ENCODE measurements at regions not wholly inside any gene's neighbourhood (a gene's known extent, or its start where the extent isn't known, plus 50 kb on each side); places are given as distances from the start of the nearest gene placed in this dataset.

DNA sequence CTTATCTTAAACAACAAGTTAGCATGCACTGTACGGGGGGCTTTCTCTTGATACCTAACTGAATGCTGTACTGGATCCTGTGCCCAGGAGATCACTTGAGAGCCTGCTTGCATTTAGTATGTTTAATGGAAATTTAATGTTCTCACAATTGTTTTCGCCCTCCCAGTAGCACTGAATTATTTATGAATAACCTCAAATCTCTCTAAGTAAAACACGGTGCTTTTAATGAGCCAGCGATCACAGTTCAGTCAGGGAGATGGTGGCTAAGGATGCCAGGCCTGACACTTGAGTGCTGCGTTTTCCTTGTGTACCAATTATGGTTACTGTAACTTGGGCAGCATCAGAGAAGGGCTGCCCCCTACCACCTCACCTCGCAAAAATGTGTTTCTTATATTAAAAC, 115.5 kb upstream of the ADARB2 start:
- TF ChIP-seq, protein P1, sequence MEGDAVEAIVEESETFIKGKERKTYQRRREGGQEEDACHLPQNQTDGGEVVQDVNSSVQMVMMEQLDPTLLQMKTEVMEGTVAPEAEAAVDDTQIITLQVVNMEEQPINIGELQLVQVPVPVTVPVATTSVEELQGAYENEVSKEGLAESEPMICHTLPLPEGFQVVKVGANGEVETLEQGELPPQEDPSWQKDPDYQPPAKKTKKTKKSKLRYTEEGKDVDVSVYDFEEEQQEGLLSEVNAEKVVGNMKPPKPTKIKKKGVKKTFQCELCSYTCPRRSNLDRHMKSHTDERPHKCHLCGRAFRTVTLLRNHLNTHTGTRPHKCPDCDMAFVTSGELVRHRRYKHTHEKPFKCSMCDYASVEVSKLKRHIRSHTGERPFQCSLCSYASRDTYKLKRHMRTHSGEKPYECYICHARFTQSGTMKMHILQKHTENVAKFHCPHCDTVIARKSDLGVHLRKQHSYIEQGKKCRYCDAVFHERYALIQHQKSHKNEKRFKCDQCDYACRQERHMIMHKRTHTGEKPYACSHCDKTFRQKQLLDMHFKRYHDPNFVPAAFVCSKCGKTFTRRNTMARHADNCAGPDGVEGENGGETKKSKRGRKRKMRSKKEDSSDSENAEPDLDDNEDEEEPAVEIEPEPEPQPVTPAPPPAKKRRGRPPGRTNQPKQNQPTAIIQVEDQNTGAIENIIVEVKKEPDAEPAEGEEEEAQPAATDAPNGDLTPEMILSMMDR (conservative IDR thresholded peaks at IDR 0.05; ENCODE audit: low read length): no peak
- no peak for TF ChIP-seq EZH2phosphoT487 (IDR thresholded peaks at IDR 0.05; ENCODE audit: borderline replicate concordance, low read depth, low read length)
